BE2C (cell line): ENCODE measurements at regions not wholly inside any gene's neighbourhood (a gene's known extent, or its start where the extent isn't known, plus 50 kb on each side); places are given as distances from the start of the nearest gene placed in this dataset.

Experiments
- DNase-seq: peaks from one replicate; pipeline ENCODE4 v3.0.0-alpha.2; 2020
- H3K27me3 ChIP-seq: fragments of 250-450 bp; sonication (Bioruptor Pico); 2 replicates; pipeline ENCODE4 v1.5.1; 2020; ENCODE audit warnings: mild to moderate bottlenecking
- H3K36me3 ChIP-seq: fragments of 250-450 bp; sonication (Bioruptor Pico); 2 replicates; pipeline ENCODE4 v1.5.1; 2020; ENCODE audit warnings: mild to moderate bottlenecking
- H3K4me1 ChIP-seq: fragments of 250-450 bp; sonication (Bioruptor Pico); 2 replicates; pipeline ENCODE4 v1.5.1; 2020
- H3K4me3 ChIP-seq: 2 replicates; pipeline ENCODE4 v1.5.1; 2011; ENCODE audit warnings: low read depth, low read length
- H3K9me3 ChIP-seq: fragments of 250-450 bp; sonication (Bioruptor Pico); 2 replicates; pipeline ENCODE4 v1.5.1; 2020
- CTCF ChIP-seq: IDR thresholded peaks from 2 replicates; pipeline ENCODE4 v1.5.1; 2012; ENCODE audit warnings: mild to moderate bottlenecking, low read depth, low read length

- no peak for DNase-seq
- no peaks in the 10 kb centered on the region for H3K36me3 ChIP-seq
- H3K27me3 ChIP-seq, result no peaks in the 10 kb centered on the region
- no peak for TF ChIP-seq CTCF
- no peaks in the 10 kb centered on the region for H3K9me3 ChIP-seq
- H3K4me3 ChIP-seq, result no peak overlapping the region
- H3K4me1 ChIP-seq, result peaks cover 7% of the 10 kb centered on the region
These were observed 377.0 kb upstream of the ATP2B1 start for GRCh38 chr12:90085494-90086274.

GRCh38 chr12:90084018-90084417 lies 375.4 kb upstream of the ATP2B1 start:
- no peak for DNase-seq
- no peak overlapping the region for H3K4me3 ChIP-seq
- H3K9me3 ChIP-seq, result no peaks in the 10 kb centered on the region
- TF ChIP-seq CTCF, result no peak
- no peaks in the 10 kb centered on the region for H3K27me3 ChIP-seq
- H3K36me3 ChIP-seq, result no peaks in the 10 kb centered on the region
- peaks cover 7% of the 10 kb centered on the region for H3K4me1 ChIP-seq

GRCh38 chr12:90080616-90081015 lies 372.0 kb upstream of the ATP2B1 start:
- no peaks in the 10 kb centered on the region for H3K36me3 ChIP-seq
- no peaks in the 10 kb centered on the region for H3K27me3 ChIP-seq
- no peak for TF ChIP-seq CTCF
- H3K4me1 ChIP-seq, result peaks cover 7% of the 10 kb centered on the region; the same call in 1 of the 2 replicates
- H3K9me3 ChIP-seq, result no peaks in the 10 kb centered on the region
- no peak overlapping the region for H3K4me3 ChIP-seq
- DNase-seq, result no peak

GRCh38 chr12:90079529-90080210 lies 371.0 kb upstream of the ATP2B1 start:
- Histone ChIP-seq H3K4me1 (peaks cover under 1% of the 10 kb centered on the region; the same call in 1 of the 2 replicates), H3K9me3 (no peaks in the 10 kb centered on the region), H3K27me3 (no peaks in the 10 kb centered on the region), H3K36me3 (no peaks in the 10 kb centered on the region), H3K4me3 (no peak overlapping the region)
- no peak for DNase-seq
- TF ChIP-seq CTCF, result no peak

- Histone ChIP-seq H3K27me3 (no peaks in the 10 kb centered on the region), H3K36me3 (no peaks in the 10 kb centered on the region), H3K4me3 (no peak overlapping the region), H3K4me1 (no peaks in the 10 kb centered on the region), H3K9me3 (no peaks in the 10 kb centered on the region)
- no peak for DNase-seq
- no peak for TF ChIP-seq CTCF
These were observed 369.7 kb upstream of the ATP2B1 start for GRCh38 chr12:90078344-90078743.

- no peak overlapping the region for H3K4me3 ChIP-seq
- H3K9me3 ChIP-seq, result no peaks in the 10 kb centered on the region
- DNase-seq, result no peak
- no peaks in the 10 kb centered on the region for H3K4me1 ChIP-seq
- H3K36me3 ChIP-seq, result no peaks in the 10 kb centered on the region
- no peaks in the 10 kb centered on the region for H3K27me3 ChIP-seq
- TF ChIP-seq CTCF, result no peak
These were observed 369.1 kb upstream of the ATP2B1 start for GRCh38 chr12:90077756-90078155.
